B cell (primary cell): ENCODE measurements at regions not wholly inside any gene's neighbourhood (a gene's known extent, or its start where the extent isn't known, plus 50 kb on each side); places are given as distances from the start of the nearest gene placed in this dataset.

Experiments used
- ATAC-seq: fragments of 200-7000 bp; cut with Tn5 transposase; one replicate; pipeline ENCODE4 v1.10.0; 2021; ENCODE audit warnings: low read depth, mild to moderate bottlenecking, moderate number of reproducible peaks, moderate library complexity
- CTCF ChIA-PET: fragments of 350-600 bp; sonication (Branson Sonifier 250); formaldehyde crosslinking; loops from one replicate; lab custom pipeline; 2021; ENCODE audit warnings: antibody characterized with exemption, inconsistent platforms; lab: Charles Lee
- POLR2A ChIA-PET: fragments of 350-600 bp; sonication (Branson Sonifier 250); formaldehyde crosslinking; loops from one replicate; lab custom pipeline; 2021; ENCODE audit warnings: antibody characterized with exemption; lab: Charles Lee
- DNase-seq: peaks from one replicate; pipeline ENCODE4 v3.0.0; 2013
- H2AFZ ChIP-seq: 2 replicates; pipeline ENCODE4 v1.6.1; 2012; ENCODE audit warnings: mild to moderate bottlenecking, low read depth, low read length; ENCODE audit not compliant: insufficient read depth, poor library complexity, severe bottlenecking
- H3K27ac ChIP-seq, 2 donors: 1 replicate in 1 of 2; 2 replicates in 1 of 2; pipeline ENCODE4 v1.5.1; 2012 to 2013; ENCODE audit warnings: low read length in 2 of 2, mild to moderate bottlenecking in 2 of 2, moderate library complexity in 1 of 2
- H3K27me3 ChIP-seq, 4 experiments: fragments of 200-600 bp in 1 of 4; sonication (generic) in 1 of 4; replicated peaks in 1 of 4; 1 replicate in 2 of 4; 2 replicates in 2 of 4; pipeline versions ENCODE4 v1.6.1 to v1.7.0; 2013 to 2016; ENCODE audit warnings: low read length in 3 of 4, mild to moderate bottlenecking in 2 of 4, mixed read lengths in 1 of 4, moderate library complexity in 1 of 4; ENCODE audit not compliant: insufficient read depth in 4 of 4, control insufficient read depth in 3 of 4; ENCODE audit errors: control extremely low read depth in 1 of 4
- H3K36me3 ChIP-seq, 2 experiments: replicated peaks in 1 of 2; 1 replicate in 1 of 2; 2 replicates in 1 of 2; pipeline versions ENCODE4 v1.6.1 to v1.7.1; 2013; ENCODE audit warnings: low read length in 1 of 2; ENCODE audit not compliant: insufficient read depth in 2 of 2, control insufficient read depth in 1 of 2; ENCODE audit errors: control extremely low read depth in 1 of 2, extremely low read depth in 1 of 2
- H3K4me1 ChIP-seq, 2 donors: fragments of 200-600 bp in 1 of 2; sonication (generic) in 1 of 2; 1 replicate in 1 of 2; 2 replicates in 1 of 2; pipeline versions ENCODE4 v1.5.1 to v1.6.1; 2013 to 2017; ENCODE audit warnings: low read length in 2 of 2; ENCODE audit not compliant: control insufficient read depth in 2 of 2, insufficient read depth in 2 of 2
- H3K4me2 ChIP-seq: replicated peaks from 2 replicates; pipeline ENCODE3; 2012; ENCODE audit warnings: mild to moderate bottlenecking, low read depth, low read length; ENCODE audit not compliant: poor library complexity, severe bottlenecking
- H3K4me3 ChIP-seq, 5 experiments: fragments of 200-600 bp in 1 of 5; sonication (generic) in 1 of 5; 1 replicate in 3 of 5; 2 replicates in 2 of 5; pipeline versions ENCODE4 v1.5.1 to v1.7.0; 2011 to 2016; ENCODE audit warnings: low read length in 4 of 5, mild to moderate bottlenecking in 4 of 5, low read depth in 2 of 5, control low read depth in 1 of 5, moderate library complexity in 1 of 5; ENCODE audit not compliant: insufficient read depth in 1 of 5; ENCODE audit errors: control extremely low read depth in 1 of 5, extremely low read depth in 1 of 5
- H3K79me2 ChIP-seq: fragments of 200-600 bp; sonication (generic); one replicate; pipeline ENCODE4 v1.6.0; 2016; ENCODE audit warnings: low read length; ENCODE audit not compliant: control insufficient read depth, insufficient read depth
- H3K9ac ChIP-seq: fragments of 200-600 bp; sonication (generic); 2 replicates; pipeline ENCODE4 v1.6.1; 2017; ENCODE audit warnings: mild to moderate bottlenecking, low read length, moderate library complexity
- H3K9me3 ChIP-seq, 3 donors: one replicate each; pipeline versions ENCODE4 v1.6.1 to v1.7.1; 2013; ENCODE audit warnings: low read length in 2 of 3; ENCODE audit not compliant: control insufficient read depth in 2 of 3, insufficient read depth in 1 of 3; ENCODE audit errors: control extremely low read depth in 1 of 3
- H4K20me1 ChIP-seq: 2 replicates; pipeline ENCODE4 v1.6.0; 2012; ENCODE audit warnings: mild to moderate bottlenecking, low read length; ENCODE audit not compliant: insufficient read depth, control insufficient read depth, poor library complexity, severe bottlenecking
- H3K27ac Mint-ChIP-seq: one replicate; pipeline ENCODE4 v1.8.0; 2021; ENCODE audit warnings: mixed read lengths
- H3K27me3 Mint-ChIP-seq: one replicate; pipeline ENCODE4 v1.8.0; 2021; ENCODE audit warnings: mixed read lengths
- H3K4me1 Mint-ChIP-seq: one replicate; pipeline ENCODE4 v1.8.0; 2021; ENCODE audit warnings: mixed read lengths
- H3K4me3 Mint-ChIP-seq: one replicate; pipeline ENCODE4 v1.8.0; 2021; ENCODE audit warnings: mixed read lengths
- H3K9me3 Mint-ChIP-seq: one replicate; pipeline ENCODE4 v1.8.0; 2022; ENCODE audit warnings: mixed read lengths; ENCODE audit not compliant: insufficient read depth
- CTCF ChIP-seq: fragments of 200-600 bp; IDR thresholded peaks from one replicate; pipeline ENCODE4 v1.8.0; 2022; ENCODE audit warnings: antibody characterized with exemption, mild to moderate bottlenecking
- EZH2 ChIP-seq: IDR thresholded peaks from 2 replicates; pipeline ENCODE4 v1.6.1; 2012; ENCODE audit warnings: borderline replicate concordance, low read depth, mild to moderate bottlenecking, moderate library complexity, low read length; ENCODE audit not compliant: insufficient read depth, poor library complexity, severe bottlenecking
- WGBS: methylation state at CpG from one replicate; pipeline ENCODE4 v1.1.5; 2013; ENCODE audit warnings: missing lambda C conversion rate; ENCODE audit not compliant: insufficient coverage; 5-methylcytosine and 5-hydroxymethylcytosine counted together
- intact Hi-C: fragments of 100-400 bp; cut with micrococcal nuclease; formaldehyde crosslinking; loops from one replicate; pipeline ENCODE4 v1.10.0; 2022

- Histone ChIP-seq H3K4me1 (no peaks in the 10 kb centered on the region), H3K4me3 (no peak overlapping the region), H3K9me3 (peaks cover 0 to 9% (median 0%) of the 10 kb centered on the region in 3 donors), H3K9ac (no peak overlapping the region), H3K27me3 (no peaks in the 10 kb centered on the region), H3K4me2 (no peak overlapping the region), H3K79me2 (no peaks in the 10 kb centered on the region), H3K36me3 (no peaks in the 10 kb centered on the region), H2AFZ (no peak overlapping the region), H4K20me1 (no peaks in the 10 kb centered on the region), H3K27ac (no peak overlapping the region)
- WGBS: 90% methylated on average over 2 of the region's 4 CpGs
- intact Hi-C loops: no loop called here
- H3K27me3 Mint-ChIP-seq: no peaks in the 10 kb centered on the region
- ChIA-PET POLR2A (no interaction called here), CTCF (no interaction called here)
- ATAC-seq (no peak), DNase-seq (no peak)
- no peak overlapping the region for H3K27ac Mint-ChIP-seq
- H3K4me1 Mint-ChIP-seq: no peaks in the 10 kb centered on the region
- TF ChIP-seq EZH2 (no peak), CTCF (no peak)
- H3K4me3 Mint-ChIP-seq: no peak overlapping the region
- no peaks in the 10 kb centered on the region for H3K9me3 Mint-ChIP-seq
Measured at GRCh38 chr14:97633131-97633738, 836.1 kb downstream of the VRK1 start.

- no peak for TF ChIP-seq CTCF
- no peak for TF ChIP-seq EZH2
- intact Hi-C loops: no loop called here
- Histone ChIP-seq H3K9me3 (peaks cover 0 to 9% (median 0%) of the 10 kb centered on the region in 3 donors), H3K4me3 (peak overlapping the region in 1 of 5 experiments; percentile 23), H3K27me3 (no peaks in the 10 kb centered on the region), H3K27ac (no peak overlapping the region), H3K4me1 (no peaks in the 10 kb centered on the region), H4K20me1 (no peaks in the 10 kb centered on the region), H3K4me2 (peak overlapping the region; percentile 5), H3K79me2 (no peaks in the 10 kb centered on the region), H2AFZ (peak overlapping the region; percentile 29), H3K36me3 (no peaks in the 10 kb centered on the region), H3K9ac (no peak overlapping the region)
- ATAC-seq (no peak), DNase-seq (no peak)
- Mint-ChIP-seq H3K4me3 (no peak overlapping the region), H3K27ac (no peak overlapping the region), H3K4me1 (no peaks in the 10 kb centered on the region), H3K9me3 (no peaks in the 10 kb centered on the region), H3K27me3 (no peaks in the 10 kb centered on the region)
- WGBS: 54% methylated on average over 9 of the region's 13 CpGs
- ChIA-PET CTCF (interaction anchor here (0.6 kb wide), 1 partner anchor 1369 kb away, joined by 3 read pairs; no protein-coding TSS in a partner anchor), POLR2A (no interaction called here)
Measured at GRCh38 chr14:97634751-97635150, 837.6 kb downstream of the VRK1 start.
